ENCODE measurements at regions not wholly inside any gene's neighbourhood (a gene's known extent, or its start where the extent isn't known, plus 50 kb on each side); places are given as distances from the start of the nearest gene placed in this dataset.

DNA sequence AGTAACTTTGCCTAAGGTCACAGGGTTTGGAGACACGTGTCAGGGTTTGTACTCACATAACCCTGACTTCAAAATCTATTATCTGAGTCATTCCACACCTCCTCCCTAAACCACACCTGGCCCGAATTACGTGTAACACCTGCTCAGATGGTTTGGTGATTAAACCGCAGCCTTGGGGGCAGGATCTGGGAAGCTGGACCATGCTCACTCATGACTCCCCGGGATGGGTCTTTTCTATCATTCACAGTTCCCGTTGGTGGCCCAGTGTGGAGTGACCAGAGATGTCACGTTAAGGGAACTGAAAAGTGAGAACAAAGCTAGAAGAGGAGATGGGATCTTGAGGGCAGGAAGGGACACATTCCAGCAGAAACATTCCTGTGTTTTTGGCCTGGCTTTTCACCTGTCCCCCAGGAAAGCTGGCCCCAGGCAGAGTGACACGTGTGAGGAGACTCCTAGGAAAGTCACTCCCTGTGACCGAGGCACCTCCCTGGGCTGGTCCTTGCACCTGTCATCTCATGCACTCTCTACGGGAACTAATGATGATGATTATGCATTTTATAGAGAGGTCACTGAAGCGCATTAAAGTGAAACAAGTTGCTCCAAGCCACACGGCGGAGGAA is 75.4 kb upstream of the POMGNT2 start:
- TF ChIP-seq TCF12 (IDR thresholded peaks at IDR 0.05; ENCODE audit: low read depth) (no peak), TAF1 (IDR thresholded peaks at IDR 0.05; ENCODE audit: low read depth) (no peak), FOXM1 (IDR thresholded peaks at IDR 0.05; ENCODE audit: borderline replicate concordance, low read depth) (no peak), EGR1 (IDR thresholded peaks at IDR 0.05) (no peak), TEAD4 (IDR thresholded peaks at IDR 0.05) (no peak), RAD21 (IDR thresholded peaks at IDR 0.05; ENCODE audit: low read depth) (no peak), CREB1 (IDR thresholded peaks at IDR 0.05; ENCODE audit: low read depth) (no peak), EP300 (IDR thresholded peaks at IDR 0.05; ENCODE audit: borderline replicate concordance) (no peak)
- TF ChIP-seq, protein P1, sequence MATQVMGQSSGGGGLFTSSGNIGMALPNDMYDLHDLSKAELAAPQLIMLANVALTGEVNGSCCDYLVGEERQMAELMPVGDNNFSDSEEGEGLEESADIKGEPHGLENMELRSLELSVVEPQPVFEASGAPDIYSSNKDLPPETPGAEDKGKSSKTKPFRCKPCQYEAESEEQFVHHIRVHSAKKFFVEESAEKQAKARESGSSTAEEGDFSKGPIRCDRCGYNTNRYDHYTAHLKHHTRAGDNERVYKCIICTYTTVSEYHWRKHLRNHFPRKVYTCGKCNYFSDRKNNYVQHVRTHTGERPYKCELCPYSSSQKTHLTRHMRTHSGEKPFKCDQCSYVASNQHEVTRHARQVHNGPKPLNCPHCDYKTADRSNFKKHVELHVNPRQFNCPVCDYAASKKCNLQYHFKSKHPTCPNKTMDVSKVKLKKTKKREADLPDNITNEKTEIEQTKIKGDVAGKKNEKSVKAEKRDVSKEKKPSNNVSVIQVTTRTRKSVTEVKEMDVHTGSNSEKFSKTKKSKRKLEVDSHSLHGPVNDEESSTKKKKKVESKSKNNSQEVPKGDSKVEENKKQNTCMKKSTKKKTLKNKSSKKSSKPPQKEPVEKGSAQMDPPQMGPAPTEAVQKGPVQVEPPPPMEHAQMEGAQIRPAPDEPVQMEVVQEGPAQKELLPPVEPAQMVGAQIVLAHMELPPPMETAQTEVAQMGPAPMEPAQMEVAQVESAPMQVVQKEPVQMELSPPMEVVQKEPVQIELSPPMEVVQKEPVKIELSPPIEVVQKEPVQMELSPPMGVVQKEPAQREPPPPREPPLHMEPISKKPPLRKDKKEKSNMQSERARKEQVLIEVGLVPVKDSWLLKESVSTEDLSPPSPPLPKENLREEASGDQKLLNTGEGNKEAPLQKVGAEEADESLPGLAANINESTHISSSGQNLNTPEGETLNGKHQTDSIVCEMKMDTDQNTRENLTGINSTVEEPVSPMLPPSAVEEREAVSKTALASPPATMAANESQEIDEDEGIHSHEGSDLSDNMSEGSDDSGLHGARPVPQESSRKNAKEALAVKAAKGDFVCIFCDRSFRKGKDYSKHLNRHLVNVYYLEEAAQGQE (IDR thresholded peaks at IDR 0.05; ENCODE audit: low read depth) = no peak
- TF ChIP-seq, protein P2, sequence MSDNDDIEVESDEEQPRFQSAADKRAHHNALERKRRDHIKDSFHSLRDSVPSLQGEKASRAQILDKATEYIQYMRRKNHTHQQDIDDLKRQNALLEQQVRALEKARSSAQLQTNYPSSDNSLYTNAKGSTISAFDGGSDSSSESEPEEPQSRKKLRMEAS (IDR thresholded peaks at IDR 0.05) = no peak

Data from Ishikawa (cell line).